ENCODE measurements at regions not wholly inside any gene's neighbourhood (a gene's known extent, or its start where the extent isn't known, plus 50 kb on each side); places are given as distances from the start of the nearest gene placed in this dataset.

DNA sequence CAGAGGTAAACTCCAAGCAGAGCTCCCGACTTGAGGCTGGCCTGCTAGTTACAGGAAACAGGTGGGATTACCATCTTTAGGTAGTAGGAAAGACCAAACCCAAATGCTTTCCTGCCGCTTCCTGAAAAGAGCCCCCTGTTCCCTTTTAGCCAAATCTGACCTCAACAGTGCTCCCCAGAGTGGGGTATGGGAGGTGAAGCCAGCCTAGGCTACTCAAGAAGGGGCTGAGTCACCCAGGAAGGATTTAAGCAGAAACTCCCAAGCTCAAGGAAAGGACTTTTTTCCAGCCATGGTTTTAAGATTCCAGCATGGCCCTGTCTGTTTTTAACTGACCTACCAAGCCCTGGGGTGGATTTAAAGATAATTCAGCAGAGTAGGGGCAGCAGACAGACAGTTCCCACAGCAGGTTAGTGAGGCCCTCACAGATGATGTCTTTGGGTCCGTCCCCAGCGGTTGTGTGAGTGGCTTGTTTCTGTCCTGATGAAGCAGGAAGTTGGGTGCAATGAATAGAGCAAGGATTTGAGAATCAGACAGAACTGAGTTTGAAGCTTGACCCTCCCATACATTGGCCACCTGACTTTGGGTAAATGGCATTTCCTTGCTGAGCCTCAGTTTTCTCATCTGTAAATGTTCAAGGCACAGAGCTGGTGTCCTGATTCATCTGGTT is 76.9 kb upstream of the MAFB start:
- Histone ChIP-seq H2BK12ac (ENCODE audit: low read length in 2 of 2) (no peak overlapping the region), H3K4me1 (ENCODE audit: control insufficient read depth, insufficient read depth, low read depth, low read length) (no peaks in the 10 kb centered on the region), H3K27me3 (ENCODE audit: control insufficient read depth in 1 of 2, insufficient read depth in 1 of 2, low read length in 2 of 2) (peaks cover 5 to 16% of the 10 kb centered on the region in 2 experiments), H3K9me3 (ENCODE audit: control insufficient read depth, low read length) (no peaks in the 10 kb centered on the region), H3K23ac (ENCODE audit: low read length in 2 of 2) (no peak overlapping the region), H2BK15ac (ENCODE audit: low read depth, poor library complexity, severe bottlenecking) (no peak overlapping the region), H3K27ac (ENCODE audit: low read length, poor library complexity, severe bottlenecking) (no peak overlapping the region), H3K4me2 (ENCODE audit: low read length, poor library complexity, severe bottlenecking) (no peak overlapping the region), H2AFZ (ENCODE audit: low read depth, low read length) (no peak overlapping the region), H4K91ac (ENCODE audit: low read length) (no peak overlapping the region), H2AK5ac (ENCODE audit: low read length, severe bottlenecking) (no peak overlapping the region), H2BK5ac (ENCODE audit: low read depth, low read length, poor library complexity, severe bottlenecking) (no peak overlapping the region), H3K18ac (ENCODE audit: low read depth in 1 of 2, low read length in 2 of 2) (no peak overlapping the region), H3K36me3 (ENCODE audit: control insufficient read depth in 1 of 2, insufficient read depth in 2 of 2, low read depth in 1 of 2, low read length in 2 of 2) (no peaks in the 10 kb centered on the region), H3K79me1 (replicated peaks; ENCODE audit: low read length, poor library complexity, severe bottlenecking) (no peaks in the 10 kb centered on the region), H3K9ac (ENCODE audit: low read length) (no peak overlapping the region), H3K4ac (ENCODE audit: low read depth in 1 of 2, low read length in 2 of 2) (no peak overlapping the region), H4K8ac (ENCODE audit: low read length) (no peak overlapping the region), H2BK120ac (ENCODE audit: low read depth, low read length) (no peak overlapping the region), H3K4me3 (ENCODE audit: insufficient read depth in 1 of 2, low read depth in 1 of 2, low read length in 2 of 2) (no peak overlapping the region), H3K14ac (ENCODE audit: low read length in 2 of 2) (no peak overlapping the region)
- 83% methylated on average over 4 of the region's 4 CpGs for WGBS
- no peak for DNase-seq

DNA sequence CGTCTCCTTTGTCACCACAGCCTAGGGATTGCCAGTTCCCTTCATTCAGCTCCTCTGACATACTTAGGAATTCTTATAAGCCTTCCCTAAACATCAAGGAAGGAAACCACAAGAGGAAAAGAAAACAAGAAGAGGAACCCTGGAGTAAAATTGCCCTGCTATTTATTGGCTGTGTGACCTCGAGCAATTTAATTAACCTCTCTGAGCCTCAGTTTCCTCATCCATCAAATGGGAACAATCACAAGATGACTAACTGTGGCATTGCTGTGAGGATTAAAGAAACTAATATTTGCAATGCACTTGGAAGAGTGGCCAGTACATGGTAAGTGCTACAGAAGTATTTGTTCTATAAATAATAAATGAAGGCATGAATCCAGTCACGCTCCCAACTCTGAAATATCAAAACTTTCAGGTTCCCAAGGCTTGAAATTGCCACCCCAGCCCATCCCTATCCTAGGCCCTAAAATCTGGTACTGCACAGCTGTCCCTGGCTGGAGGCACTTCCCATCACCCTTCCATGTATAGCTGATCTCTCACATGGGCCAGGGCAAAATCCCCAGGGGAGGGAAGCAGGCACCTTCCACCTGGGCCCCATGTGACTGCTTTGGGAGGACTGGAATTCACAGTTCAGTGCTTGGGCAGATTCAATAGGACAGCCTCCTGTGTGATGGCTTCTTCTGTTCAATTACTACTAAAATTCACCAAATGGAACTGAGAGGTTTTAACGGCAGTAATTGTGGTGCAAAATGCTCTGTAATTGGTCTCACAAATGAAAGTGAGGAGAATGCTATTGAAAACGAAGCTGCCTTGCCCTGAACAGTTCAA is 78.0 kb upstream of the MAFB start:
- H2AK5ac ChIP-seq (ENCODE audit: low read length, severe bottlenecking), result no peak overlapping the region
- H3K14ac ChIP-seq (ENCODE audit: low read length in 2 of 2), result no peak overlapping the region
- H3K4me1 ChIP-seq (ENCODE audit: control insufficient read depth, insufficient read depth, low read depth, low read length), result no peaks in the 10 kb centered on the region
- no peak overlapping the region for H3K4ac ChIP-seq (ENCODE audit: low read depth in 1 of 2, low read length in 2 of 2)
- H3K9me3 ChIP-seq (ENCODE audit: control insufficient read depth, low read length), result no peaks in the 10 kb centered on the region
- no peaks in the 10 kb centered on the region for H3K79me1 ChIP-seq (replicated peaks; ENCODE audit: low read length, poor library complexity, severe bottlenecking)
- no peak for DNase-seq
- H3K9ac ChIP-seq (ENCODE audit: low read length), result no peak overlapping the region
- H3K18ac ChIP-seq (ENCODE audit: low read depth in 1 of 2, low read length in 2 of 2), result no peak overlapping the region
- H4K91ac ChIP-seq (ENCODE audit: low read length), result no peak overlapping the region
- no peaks in the 10 kb centered on the region for H3K36me3 ChIP-seq (ENCODE audit: control insufficient read depth in 1 of 2, insufficient read depth in 2 of 2, low read depth in 1 of 2, low read length in 2 of 2)
- H2BK15ac ChIP-seq (ENCODE audit: low read depth, poor library complexity, severe bottlenecking), result no peak overlapping the region
- H2AFZ ChIP-seq (ENCODE audit: low read depth, low read length), result no peak overlapping the region
- no peak overlapping the region for H2BK5ac ChIP-seq (ENCODE audit: low read depth, low read length, poor library complexity, severe bottlenecking)
- H2BK12ac ChIP-seq (ENCODE audit: low read length in 2 of 2), result no peak overlapping the region
- H3K4me3 ChIP-seq (ENCODE audit: insufficient read depth in 1 of 2, low read depth in 1 of 2, low read length in 2 of 2), result no peak overlapping the region
- H3K4me2 ChIP-seq (ENCODE audit: low read length, poor library complexity, severe bottlenecking), result no peak overlapping the region
- H3K23ac ChIP-seq (ENCODE audit: low read length in 2 of 2), result no peak overlapping the region
- peaks cover 5 to 20% of the 10 kb centered on the region in 2 experiments for H3K27me3 ChIP-seq (ENCODE audit: control insufficient read depth in 1 of 2, insufficient read depth in 1 of 2, low read length in 2 of 2)
- 56% methylated on average over 5 of the region's 5 CpGs for WGBS
- H4K8ac ChIP-seq (ENCODE audit: low read length), result no peak overlapping the region
- H2BK120ac ChIP-seq (ENCODE audit: low read depth, low read length), result no peak overlapping the region
- H3K27ac ChIP-seq (ENCODE audit: low read length, poor library complexity, severe bottlenecking), result no peak overlapping the region

DNA sequence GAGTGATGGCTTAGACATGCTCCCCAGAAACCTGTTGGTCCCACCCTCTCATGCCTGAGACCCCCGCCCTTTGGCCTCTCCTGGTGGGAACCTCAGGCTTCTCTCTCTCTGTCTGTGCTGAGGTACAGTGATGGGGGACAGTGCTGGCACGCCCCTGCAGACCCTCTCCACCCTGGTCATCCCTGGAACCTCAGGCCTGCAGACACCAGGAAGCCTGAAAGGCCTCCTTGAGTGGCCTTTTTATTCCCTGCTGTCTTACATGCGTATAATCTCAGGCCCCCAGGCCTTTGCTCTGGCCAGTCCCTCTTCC is 78.5 kb upstream of the MAFB start:
- Histone ChIP-seq H3K14ac (ENCODE audit: low read length in 2 of 2) (no peak overlapping the region), H3K27ac (ENCODE audit: low read length, poor library complexity, severe bottlenecking) (no peak overlapping the region), H2BK12ac (ENCODE audit: low read length in 2 of 2) (no peak overlapping the region), H4K91ac (ENCODE audit: low read length) (no peak overlapping the region), H3K79me1 (replicated peaks; ENCODE audit: low read length, poor library complexity, severe bottlenecking) (no peaks in the 10 kb centered on the region), H3K4me3 (ENCODE audit: insufficient read depth in 1 of 2, low read depth in 1 of 2, low read length in 2 of 2) (no peak overlapping the region), H2BK120ac (ENCODE audit: low read depth, low read length) (no peak overlapping the region), H4K8ac (ENCODE audit: low read length) (no peak overlapping the region), H2AK5ac (ENCODE audit: low read length, severe bottlenecking) (no peak overlapping the region), H3K9ac (ENCODE audit: low read length) (no peak overlapping the region), H2BK15ac (ENCODE audit: low read depth, poor library complexity, severe bottlenecking) (no peak overlapping the region), H3K9me3 (ENCODE audit: control insufficient read depth, low read length) (no peaks in the 10 kb centered on the region), H3K36me3 (ENCODE audit: control insufficient read depth in 1 of 2, insufficient read depth in 2 of 2, low read depth in 1 of 2, low read length in 2 of 2) (no peaks in the 10 kb centered on the region), H2AFZ (ENCODE audit: low read depth, low read length) (no peak overlapping the region), H2BK5ac (ENCODE audit: low read depth, low read length, poor library complexity, severe bottlenecking) (no peak overlapping the region), H3K4ac (ENCODE audit: low read depth in 1 of 2, low read length in 2 of 2) (no peak overlapping the region), H3K18ac (ENCODE audit: low read depth in 1 of 2, low read length in 2 of 2) (no peak overlapping the region), H3K23ac (ENCODE audit: low read length in 2 of 2) (no peak overlapping the region), H3K4me2 (ENCODE audit: low read length, poor library complexity, severe bottlenecking) (no peak overlapping the region), H3K27me3 (ENCODE audit: control insufficient read depth in 1 of 2, insufficient read depth in 1 of 2, low read length in 2 of 2) (peaks cover 5 to 17% of the 10 kb centered on the region in 2 experiments), H3K4me1 (ENCODE audit: control insufficient read depth, insufficient read depth, low read depth, low read length) (no peaks in the 10 kb centered on the region)
- 72% methylated on average over 3 of the region's 3 CpGs for WGBS
- DNase-seq, result no peak

DNA sequence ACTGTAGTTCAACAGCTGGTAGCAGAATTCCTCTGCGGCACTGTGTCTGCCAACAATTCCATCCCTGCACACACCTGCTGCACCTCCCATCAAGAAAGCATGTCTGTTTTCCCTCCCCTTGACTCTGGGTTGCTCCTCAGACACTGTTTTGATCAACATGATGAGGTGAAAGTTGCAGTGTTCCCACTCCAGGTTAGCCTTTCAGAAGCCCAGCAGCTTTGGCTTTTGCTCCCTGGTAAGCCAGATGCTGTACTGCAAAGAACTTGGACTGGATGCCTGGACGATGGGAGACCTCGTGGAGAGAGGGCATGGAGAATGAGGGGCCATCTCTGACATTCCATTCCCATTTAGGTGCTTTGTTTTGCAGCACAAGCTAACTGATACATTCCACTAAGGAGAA is 79.1 kb upstream of the MAFB start:
- H2BK120ac ChIP-seq (ENCODE audit: low read depth, low read length), result no peak overlapping the region
- H3K14ac ChIP-seq (ENCODE audit: low read length in 2 of 2), result no peak overlapping the region
- H3K4ac ChIP-seq (ENCODE audit: low read depth in 1 of 2, low read length in 2 of 2), result no peak overlapping the region
- H3K9me3 ChIP-seq (ENCODE audit: control insufficient read depth, low read length), result no peaks in the 10 kb centered on the region
- no peaks in the 10 kb centered on the region for H3K79me1 ChIP-seq (replicated peaks; ENCODE audit: low read length, poor library complexity, severe bottlenecking)
- no peak overlapping the region for H4K91ac ChIP-seq (ENCODE audit: low read length)
- no peak overlapping the region for H2AK5ac ChIP-seq (ENCODE audit: low read length, severe bottlenecking)
- no peak overlapping the region for H3K23ac ChIP-seq (ENCODE audit: low read length in 2 of 2)
- H3K9ac ChIP-seq (ENCODE audit: low read length), result no peak overlapping the region
- DNase-seq, result no peak
- H3K18ac ChIP-seq (ENCODE audit: low read depth in 1 of 2, low read length in 2 of 2), result no peak overlapping the region
- H2AFZ ChIP-seq (ENCODE audit: low read depth, low read length), result no peak overlapping the region
- WGBS, result 90% methylated on average over 3 of the region's 3 CpGs
- no peak overlapping the region for H2BK15ac ChIP-seq (ENCODE audit: low read depth, poor library complexity, severe bottlenecking)
- H3K27ac ChIP-seq (ENCODE audit: low read length, poor library complexity, severe bottlenecking), result no peak overlapping the region
- no peaks in the 10 kb centered on the region for H3K4me1 ChIP-seq (ENCODE audit: control insufficient read depth, insufficient read depth, low read depth, low read length)
- H2BK5ac ChIP-seq (ENCODE audit: low read depth, low read length, poor library complexity, severe bottlenecking), result no peak overlapping the region
- no peak overlapping the region for H3K4me3 ChIP-seq (ENCODE audit: insufficient read depth in 1 of 2, low read depth in 1 of 2, low read length in 2 of 2)
- H3K36me3 ChIP-seq (ENCODE audit: control insufficient read depth in 1 of 2, insufficient read depth in 2 of 2, low read depth in 1 of 2, low read length in 2 of 2), result no peaks in the 10 kb centered on the region
- no peak overlapping the region for H3K4me2 ChIP-seq (ENCODE audit: low read length, poor library complexity, severe bottlenecking)
- peaks cover 5 to 17% of the 10 kb centered on the region in 2 experiments for H3K27me3 ChIP-seq (ENCODE audit: control insufficient read depth in 1 of 2, insufficient read depth in 1 of 2, low read length in 2 of 2)
- H4K8ac ChIP-seq (ENCODE audit: low read length), result no peak overlapping the region
- no peak overlapping the region for H2BK12ac ChIP-seq (ENCODE audit: low read length in 2 of 2)

Measured in mesenchymal stem cell (in vitro differentiated cells and primary cell).